HG03135 (cell line): ENCODE measurements at regions not wholly inside any gene's neighbourhood (a gene's known extent, or its start where the extent isn't known, plus 50 kb on each side); places are given as distances from the start of the nearest gene placed in this dataset.

Experiments used
- ATAC-seq: cut with Tn5 transposase; IDR thresholded peaks from one replicate; pipeline ENCODE4 v1.9.1; 2021; ENCODE audit warnings: mild to moderate bottlenecking, moderate library complexity; ENCODE audit not compliant: unreplicated experiment

DNA sequence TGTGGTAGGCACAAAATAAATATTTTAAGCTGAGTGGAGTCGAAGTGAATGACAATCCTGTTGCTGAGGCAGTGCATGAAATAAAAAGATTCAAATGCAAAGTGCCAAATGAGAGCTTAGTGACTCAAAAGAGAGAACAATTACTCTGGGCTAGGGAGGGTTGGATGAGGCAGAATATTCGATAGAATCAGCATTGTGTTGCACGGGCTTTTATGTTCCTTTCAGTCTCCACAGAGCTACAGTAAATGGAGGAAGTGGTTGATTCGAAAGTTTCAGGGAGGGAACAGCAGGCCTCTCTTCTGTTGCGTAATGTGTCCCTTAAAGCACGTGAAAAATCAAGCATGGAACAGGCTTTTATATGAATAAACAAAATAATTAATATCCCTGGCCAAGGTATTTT lies 599.3 kb upstream of the CELF2 start:
- peak; percentile 92 for ATAC-seq

DNA sequence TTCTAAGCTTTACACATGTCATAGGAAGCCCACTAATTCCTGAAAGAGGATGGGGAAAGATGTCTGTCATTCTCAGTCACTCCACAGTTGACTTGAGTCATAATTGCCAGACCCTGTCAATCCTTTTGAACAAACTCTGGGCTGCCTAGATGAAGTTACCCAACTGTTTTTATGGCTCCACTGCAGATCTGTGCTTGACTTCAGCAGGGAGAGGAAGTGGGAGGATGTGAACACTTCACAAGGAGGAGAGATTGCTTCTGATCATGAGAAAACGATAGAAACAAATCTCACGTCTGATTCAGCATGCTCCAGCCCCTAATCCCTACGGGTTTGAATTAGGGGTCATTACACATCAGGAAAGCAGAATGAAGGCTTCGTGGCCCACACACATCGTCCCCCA lies 596.6 kb upstream of the CELF2 start:
- ATAC-seq, result no peak

DNA sequence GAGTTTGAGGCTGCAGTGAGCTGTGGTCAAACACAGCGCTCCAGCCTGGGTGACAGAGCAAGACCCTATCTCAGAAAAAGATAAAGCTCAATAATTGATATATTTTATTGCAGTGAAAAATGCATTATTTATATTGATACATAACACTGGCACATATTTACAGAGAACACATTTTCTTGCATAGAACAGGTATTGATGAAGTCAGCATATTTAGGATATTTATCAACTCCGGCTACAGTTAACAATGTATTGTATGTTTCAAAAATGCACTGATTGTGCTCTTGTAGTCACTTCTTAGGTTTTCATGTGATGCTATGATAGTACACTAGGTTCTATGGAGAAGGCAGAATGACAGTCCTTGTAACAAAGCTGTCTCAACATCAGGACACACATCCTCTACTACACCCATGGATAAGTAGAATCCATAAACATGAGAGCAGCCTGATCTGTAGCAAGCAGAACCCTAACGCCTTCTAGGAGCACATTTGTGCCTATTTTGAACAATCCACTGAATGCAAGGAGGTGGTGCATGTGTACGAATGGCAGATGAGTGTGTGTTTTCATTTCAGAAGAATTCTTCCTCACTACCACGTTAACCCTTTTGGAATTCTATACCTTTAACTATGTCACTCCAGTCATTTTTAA lies 586.1 kb upstream of the CELF2 start:
- no peak for ATAC-seq

DNA sequence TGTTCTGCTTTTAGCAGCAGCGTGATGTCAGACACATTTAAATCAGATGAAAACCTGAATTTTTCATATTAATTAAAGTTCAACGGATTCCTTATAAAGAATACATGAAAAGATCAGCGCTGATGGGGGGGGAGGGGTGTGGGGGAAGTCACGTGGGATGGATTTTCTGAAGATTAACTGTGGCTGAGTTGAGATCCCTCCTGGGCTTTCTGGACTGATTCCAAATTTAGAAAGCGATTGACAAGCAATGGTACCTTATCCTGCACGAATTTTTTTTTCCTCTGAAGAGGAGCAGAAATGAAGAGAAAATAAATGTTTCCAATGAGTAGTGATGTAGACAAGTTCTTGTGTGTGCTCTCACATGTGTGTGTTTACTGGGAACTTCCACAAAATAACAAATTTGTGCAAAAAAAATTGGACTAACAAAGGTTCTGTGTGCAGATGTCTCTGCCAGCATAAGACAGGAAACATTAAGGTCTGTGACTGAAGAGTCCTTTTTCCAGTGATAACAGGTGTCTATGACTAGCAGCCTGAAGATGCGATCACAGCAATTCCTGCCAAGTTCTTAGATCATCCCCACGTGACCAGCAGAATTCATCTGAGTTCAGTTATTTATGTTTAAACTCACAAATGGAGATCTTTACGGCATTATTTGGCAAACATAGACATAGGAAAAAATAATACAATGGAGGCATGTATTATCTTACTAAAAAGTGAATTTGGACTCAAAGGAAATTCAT lies 585.2 kb upstream of the CELF2 start:
- no peak for ATAC-seq

DNA sequence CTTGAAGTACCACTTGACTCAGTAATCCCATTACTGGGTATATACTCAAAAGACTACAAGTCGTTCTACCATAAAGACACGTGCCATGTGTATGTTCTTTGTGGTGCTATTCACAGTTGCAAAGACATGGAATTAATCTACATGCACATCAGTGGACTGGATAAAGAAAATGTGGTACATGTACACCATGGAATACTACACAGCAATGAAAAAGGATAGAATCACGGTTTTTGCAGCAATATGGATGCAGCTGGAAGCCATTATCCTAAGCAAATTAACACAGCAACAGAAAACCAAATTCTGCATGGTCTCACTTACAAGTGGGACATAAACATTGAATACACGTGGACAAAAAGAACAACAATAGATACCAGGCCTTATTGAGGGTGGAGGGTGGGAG lies 583.4 kb upstream of the CELF2 start:
- no peak for ATAC-seq

DNA sequence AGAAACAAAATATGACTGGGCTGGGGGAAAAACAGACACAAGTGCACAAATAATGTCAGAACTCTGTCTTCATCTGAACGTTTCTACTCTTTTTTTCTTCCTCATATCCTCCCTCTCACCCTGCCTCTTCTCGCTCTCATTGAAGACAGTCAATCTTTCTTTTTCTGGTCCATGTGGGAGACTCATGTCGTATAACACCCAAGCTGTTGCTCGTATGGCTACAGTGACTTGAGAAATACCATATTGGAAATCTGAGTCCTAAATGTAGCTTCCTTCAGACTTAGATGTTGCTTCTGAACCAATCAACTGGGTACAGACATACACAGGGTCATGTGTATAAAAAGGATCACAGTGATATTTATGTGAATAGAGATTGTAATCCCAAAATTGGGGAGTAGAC lies 579.8 kb upstream of the CELF2 start:
- no peak for ATAC-seq

DNA sequence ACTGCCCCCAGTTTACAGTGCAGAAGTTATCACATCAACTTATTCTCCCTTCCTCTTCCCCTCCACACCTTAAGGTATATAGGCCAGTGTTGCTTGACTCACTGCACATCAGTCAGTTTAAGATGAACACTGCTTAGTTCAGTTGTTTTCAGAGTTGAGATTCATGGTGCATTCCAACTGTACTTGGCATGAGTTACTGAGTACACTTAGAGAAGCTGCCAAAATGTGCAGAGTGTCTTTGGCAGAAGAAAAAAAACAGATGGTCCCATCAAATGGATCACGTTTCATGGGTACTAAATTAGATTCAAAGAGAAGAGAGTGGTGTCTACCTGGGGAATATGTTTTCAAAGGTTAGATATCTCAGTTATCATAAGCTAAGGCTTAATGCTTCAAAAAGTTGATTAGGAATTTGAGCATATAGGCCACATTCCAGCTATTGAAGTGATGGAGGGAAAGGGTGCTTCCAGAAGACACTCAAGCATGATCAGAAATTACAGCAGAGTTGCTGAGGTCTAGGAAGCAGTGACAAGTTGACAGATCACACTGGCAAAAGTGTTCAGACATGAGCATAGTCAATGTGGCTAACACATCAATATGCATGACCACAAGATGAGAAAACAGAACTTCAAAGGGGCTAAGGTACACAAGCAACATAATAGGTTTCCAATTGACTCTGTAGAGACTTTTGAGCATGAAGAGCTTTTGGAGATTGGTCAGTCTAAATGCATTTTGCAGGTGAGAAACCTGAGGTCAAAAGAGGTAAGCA lies 579.2 kb upstream of the CELF2 start:
- ATAC-seq, result no peak

DNA sequence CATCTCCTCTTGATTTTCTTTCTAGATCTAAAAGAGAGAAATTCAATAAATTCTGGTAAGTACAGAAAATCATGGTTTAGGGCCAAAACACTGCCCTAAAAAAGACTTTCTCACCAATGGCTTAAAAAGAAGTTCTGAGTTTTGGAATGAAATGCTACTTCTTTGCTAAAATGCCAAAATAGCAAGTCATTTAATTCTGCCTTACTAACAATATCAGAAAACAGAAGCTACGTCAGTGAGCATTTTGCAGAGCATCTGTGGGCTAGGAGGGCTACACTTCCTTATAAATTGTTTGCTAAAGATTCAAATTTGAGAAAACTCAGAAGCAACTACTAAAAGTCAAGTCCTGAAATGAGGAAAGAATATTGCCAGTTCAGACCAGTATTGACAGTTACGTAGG lies 560.8 kb upstream of the CELF2 start:
- no peak for ATAC-seq

DNA sequence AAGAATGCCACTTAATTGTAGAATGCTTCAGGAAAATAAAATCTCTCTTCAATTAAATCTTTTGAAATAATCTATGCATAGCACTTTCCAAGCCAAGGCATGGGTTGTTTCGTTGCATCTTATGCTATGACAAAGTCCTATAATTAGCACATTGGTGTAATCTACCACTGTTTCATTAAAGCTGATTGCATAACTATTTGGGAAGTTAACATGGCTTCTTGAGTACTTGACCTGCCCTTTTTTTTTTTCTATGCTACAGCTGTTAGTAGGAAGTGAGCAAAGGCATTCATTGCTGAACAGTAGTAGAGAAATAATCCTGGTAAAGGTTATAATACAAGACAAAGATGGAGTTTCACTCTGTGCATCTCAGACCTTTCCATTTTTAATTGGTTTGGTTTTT lies 557.2 kb upstream of the CELF2 start:
- no peak for ATAC-seq

DNA sequence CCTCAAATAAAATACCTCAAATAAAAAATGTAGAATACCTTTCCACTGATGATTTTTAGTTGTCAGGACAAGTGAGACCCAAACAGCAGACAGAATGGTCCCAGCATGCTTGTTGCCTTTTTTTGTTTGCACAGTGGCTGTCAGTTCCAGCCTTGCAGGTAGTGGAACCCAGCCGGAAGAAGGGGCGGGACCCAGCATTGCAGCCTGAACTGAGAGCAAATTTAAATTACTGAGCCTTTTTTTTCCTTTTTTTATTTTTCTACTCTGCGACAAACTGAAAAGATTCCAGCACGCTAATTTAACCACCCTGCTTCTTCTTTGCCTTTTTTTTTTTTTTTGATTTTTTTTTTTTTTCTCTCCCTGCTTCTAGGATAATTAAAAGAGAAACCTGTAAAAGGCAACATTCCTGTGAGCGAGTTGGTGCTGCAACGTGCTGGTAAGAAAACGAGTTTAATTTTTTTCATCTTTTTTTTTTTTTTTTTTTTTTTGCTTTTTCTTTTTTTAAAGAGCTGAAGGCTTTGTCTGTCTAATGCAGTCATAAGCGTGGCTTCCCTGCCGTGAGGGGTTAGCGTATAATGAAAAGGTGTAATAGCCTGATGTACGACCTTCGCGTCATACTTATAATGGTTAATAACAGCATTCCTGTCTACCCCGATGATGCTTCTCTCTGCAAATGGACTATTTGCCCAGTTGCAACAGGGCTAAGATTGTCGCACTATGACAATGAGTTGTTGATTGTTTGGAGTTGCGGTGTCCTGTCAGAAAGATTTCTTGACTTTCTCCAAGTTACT lies 555.3 kb upstream of the CELF2 start:
- ATAC-seq, result no peak

DNA sequence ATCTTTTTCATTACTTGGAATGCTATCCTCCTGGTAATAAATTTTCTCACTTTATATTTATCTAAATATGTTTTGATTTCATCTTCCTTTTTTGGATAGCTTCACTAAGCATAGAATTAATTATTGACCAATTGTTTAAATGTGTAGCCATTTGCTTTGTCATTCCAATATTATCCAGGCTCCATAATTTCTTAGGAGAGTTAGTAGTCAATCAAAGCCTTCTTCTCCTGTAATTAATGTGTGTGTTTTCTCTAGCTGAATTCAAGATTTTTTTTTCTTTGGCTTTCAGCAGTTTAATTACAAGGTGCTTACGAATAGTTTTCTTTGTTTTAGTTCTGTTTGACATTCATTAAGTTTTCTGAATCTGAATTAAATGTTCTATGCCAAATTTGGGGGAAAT lies 545.9 kb upstream of the CELF2 start:
- ATAC-seq, result no peak

DNA sequence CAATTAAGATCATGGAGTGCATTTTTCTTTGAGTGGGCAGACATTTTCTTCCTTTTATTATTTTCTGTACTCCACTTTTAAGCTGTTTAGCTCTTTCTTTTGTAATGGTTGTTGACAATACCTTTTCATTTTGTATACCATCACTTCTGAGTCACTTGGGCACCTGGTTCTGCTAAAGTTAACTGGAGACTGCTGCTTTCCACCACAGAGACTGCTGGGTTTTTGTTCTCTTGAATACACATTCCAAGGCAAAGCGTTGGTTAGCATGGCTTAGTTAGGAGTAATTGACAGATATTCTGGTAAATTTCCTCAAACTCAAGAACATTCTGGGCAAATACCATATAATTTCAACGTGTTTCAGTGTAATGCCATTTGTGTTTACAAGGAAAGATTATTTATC lies 541.9 kb upstream of the CELF2 start:
- ATAC-seq, result no peak

DNA sequence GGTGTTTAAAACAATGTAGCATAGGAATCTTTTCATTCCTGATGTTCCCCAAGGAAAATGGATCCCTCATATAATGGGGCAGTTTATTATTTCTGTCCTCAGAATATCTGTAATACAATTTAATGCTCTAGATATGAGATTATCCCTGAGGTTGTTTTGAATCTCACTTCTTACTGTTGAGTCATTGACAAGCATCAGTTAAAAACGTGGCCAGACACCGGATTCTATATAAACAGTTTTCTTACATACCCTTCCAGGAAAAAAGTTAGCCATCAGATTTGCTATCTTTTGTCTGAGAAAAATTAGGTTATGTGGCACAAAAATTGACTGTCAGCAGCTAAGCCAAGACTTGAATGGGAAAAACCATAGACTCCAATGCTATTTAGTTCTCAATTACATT lies 539.8 kb upstream of the CELF2 start:
- ATAC-seq, result no peak

DNA sequence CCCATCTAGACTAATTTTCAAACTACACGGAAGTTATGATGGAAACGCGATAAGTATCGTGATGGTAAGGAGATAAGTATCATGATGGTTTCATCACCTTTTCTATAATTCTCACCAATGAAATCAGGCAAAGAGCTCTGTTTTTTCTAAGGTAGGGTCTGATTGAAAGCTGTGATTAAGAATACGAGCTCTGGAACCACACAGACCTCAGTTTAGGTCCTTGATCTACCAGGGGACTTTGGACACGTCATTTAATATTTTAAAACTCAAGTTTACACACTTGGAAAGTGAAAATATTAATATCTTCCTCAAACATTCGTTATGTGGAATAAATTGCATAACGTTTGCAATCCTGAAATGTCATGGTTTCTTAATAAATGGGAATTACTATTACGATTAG lies 538.2 kb upstream of the CELF2 start:
- no peak for ATAC-seq

DNA sequence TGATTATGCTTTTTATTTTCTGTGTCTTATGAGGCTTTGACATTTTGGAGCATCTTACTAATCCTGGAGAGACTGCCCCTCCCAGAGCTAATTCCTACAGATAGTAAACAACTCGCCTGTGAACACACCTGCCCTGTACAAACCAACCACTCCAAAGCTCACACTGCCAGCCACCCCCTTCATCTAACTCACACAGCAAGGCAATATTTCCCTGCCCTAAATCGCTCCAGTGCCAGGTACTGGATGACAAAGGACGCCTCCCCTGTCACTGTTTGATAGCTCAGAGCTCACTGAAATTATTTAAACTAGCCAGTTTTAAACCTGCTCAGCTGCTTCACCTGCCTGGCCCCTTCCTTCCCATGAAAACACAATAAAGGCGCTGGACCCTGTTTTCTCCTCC lies 535.1 kb upstream of the CELF2 start:
- no peak for ATAC-seq

DNA sequence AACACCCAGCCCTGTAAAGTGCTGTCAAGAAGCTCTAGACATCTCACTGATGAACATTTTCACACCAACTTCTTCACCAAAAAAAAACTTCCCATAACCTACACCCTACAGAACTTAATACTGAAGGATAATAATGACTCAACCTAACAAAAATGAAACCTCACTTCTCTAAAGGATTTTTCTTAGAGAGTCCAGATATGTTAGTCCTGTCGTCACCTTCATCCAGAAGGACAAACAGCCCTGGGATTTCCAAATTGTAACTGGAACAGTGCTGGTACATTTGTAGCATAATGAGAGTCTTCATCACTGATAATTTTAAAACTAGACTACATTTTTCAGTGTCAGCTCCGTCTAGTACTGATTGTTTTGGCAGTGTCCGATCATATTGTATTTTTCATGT lies 528.6 kb upstream of the CELF2 start:
- ATAC-seq, result no peak

DNA sequence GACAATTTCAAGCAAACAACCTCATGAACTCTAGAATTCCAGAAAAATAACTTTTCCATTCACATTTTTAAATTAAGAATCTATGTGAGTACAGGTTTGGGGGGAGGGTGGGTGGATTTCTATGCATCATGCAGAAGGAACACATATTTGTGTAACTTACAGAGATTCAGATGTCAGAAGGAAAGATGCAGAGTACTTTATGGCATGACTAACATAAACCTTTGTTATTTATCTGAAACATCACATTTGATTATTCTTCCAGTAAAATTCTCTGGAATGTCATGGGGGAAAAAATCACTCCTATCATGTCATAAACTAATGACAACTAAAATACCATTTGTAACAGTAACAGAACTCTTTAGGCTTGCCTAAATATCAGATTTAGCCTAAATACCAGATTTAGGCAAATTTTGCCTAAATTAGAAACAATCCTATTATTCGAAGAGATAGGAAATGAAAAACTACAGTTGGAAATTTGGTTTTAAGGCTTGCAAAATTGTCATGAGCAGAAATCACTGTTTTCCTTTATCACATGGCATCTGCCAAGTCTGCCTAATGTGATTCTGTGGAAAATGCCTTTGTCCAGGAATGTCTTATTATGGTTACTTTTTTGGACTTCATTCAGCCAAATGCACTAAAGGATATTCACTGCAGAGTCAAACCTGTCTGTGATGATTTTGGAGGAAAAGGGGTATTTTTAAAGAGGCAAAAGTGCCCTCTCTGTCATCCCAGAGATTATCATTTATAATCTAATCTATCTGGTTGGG lies 527.7 kb upstream of the CELF2 start:
- ATAC-seq, result no peak

DNA sequence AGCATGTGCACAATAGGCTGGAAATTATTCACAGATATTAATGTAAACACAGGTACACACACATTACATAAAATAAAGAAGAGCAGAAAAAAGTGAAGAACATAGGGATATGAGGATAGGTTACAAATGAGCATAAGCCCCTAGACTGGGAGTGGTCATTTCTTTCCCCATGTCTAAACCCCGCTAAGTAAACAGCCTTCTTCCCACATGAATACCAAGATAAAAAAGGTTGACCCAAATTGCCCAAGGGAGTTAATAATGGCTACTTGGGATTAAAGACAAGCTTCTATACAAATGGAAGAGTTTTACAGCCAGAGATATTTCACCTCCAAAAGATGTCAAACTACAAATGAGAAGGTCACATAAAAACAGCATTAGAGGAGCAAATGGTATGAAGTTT lies 527.1 kb upstream of the CELF2 start:
- ATAC-seq, result no peak

DNA sequence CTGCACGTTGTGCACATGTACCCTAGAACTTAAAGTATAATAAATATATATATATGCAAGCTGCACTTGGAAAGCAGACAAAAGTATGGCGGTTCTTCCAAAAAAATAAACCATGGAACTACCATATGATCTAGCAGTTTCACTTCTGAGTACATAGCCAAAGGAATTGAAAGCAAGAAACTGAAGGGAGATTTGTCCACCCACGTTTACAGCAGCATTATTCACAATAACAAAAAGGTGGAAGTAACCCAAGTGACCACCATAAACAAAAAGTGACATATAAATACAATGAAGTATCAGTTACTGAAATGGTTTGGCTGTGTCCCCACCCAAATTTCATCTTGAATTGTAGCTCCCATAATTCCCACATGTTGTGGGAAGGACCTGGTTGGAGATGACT lies 525.3 kb upstream of the CELF2 start:
- no peak for ATAC-seq

DNA sequence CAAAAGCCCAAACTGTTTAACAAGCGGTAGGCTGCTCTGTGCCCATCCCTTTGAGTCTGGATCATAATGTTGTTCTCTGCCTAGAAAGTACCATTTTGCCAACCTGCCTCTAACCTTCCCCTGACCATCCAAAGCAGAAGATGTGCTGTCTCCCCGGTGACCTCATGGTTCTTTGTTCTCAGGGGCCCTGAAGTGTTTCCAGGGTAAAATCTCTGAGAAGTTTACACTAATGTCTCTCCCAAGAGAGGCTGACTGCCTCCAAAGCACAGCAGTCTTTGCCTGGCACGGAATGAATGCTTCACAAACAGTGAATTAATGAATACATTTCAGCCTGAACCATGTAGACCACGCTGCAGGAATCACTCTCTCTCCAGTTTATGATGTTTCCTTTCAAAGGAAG lies 523.8 kb upstream of the CELF2 start:
- no peak for ATAC-seq

DNA sequence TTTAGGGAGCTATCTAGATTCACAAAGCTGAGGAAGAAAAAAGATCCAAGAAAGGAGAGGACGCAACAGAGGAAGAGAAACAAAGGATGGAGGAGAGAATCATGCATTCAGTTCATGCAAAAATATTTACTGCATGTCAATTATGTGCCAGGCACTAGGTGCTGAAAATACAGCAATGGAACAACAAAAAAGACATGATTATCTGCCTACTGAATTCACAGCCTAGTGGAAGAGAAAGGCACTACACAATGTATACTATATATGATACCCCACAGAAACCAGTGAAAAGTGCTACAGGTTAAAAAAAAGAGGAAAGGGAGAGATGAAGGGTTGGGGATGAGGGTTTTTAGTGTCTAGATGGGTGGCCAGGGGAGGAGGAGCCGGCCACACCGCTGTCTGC lies 520.4 kb upstream of the CELF2 start:
- no peak for ATAC-seq
